HFF-Myc (cell line): ENCODE measurements at regions not wholly inside any gene's neighbourhood (a gene's known extent, or its start where the extent isn't known, plus 50 kb on each side); places are given as distances from the start of the nearest gene placed in this dataset.

Source experiments
- DNase-seq: peaks from one replicate; pipeline ENCODE4 v3.0.0-alpha.2; 2011; ENCODE audit warnings: low read depth; ENCODE audit errors: extremely low read depth
- H3K4me3 ChIP-seq: replicated peaks from 2 replicates; pipeline ENCODE4 v1.5.1; 2011; ENCODE audit warnings: low read depth, mild to moderate bottlenecking, control low read depth, low read length
- CTCF ChIP-seq: IDR thresholded peaks from 2 replicates; pipeline ENCODE4 v1.5.1; 2012; ENCODE audit warnings: mild to moderate bottlenecking, low read depth, low read length, control low read depth; ENCODE audit errors: missing control alignments

GRCh38 chr1:195576641-195577040 is 1031.6 kb downstream of the KCNT2 start:
- no peak overlapping the region for H3K4me3 ChIP-seq
- TF ChIP-seq CTCF: no peak
- no peak for DNase-seq

GRCh38 chr1:195574511-195574910 is 1033.7 kb downstream of the KCNT2 start:
- H3K4me3 ChIP-seq: no peak overlapping the region
- TF ChIP-seq CTCF: no peak
- no peak for DNase-seq

GRCh38 chr1:195569934-195570333 is 1038.3 kb downstream of the KCNT2 start:
- no peak for DNase-seq
- TF ChIP-seq CTCF: no peak
- no peak overlapping the region for H3K4me3 ChIP-seq

GRCh38 chr1:195568389-195568788 is 1039.9 kb downstream of the KCNT2 start:
- no peak overlapping the region for H3K4me3 ChIP-seq
- no peak for TF ChIP-seq CTCF
- no peak for DNase-seq

- H3K4me3 ChIP-seq: no peak overlapping the region
- no peak for TF ChIP-seq CTCF
- no peak for DNase-seq
Observed at GRCh38 chr1:195562074-195562473, 1046.2 kb downstream of the KCNT2 start.

GRCh38 chr1:195550071-195550862 is 1058.0 kb downstream of the KCNT2 start:
- TF ChIP-seq CTCF: no peak

GRCh38 chr1:195530961-195531360 is 1077.3 kb downstream of the KCNT2 start:
- TF ChIP-seq CTCF: no peak
- no peak overlapping the region for H3K4me3 ChIP-seq
- DNase-seq: no peak

More at GRCh38 chr1:195550071-195550862, 1058.0 kb downstream of the KCNT2 start:
- no peak overlapping the region for H3K4me3 ChIP-seq
- DNase-seq: no peak
